ENCODE measurements at regions not wholly inside any gene's neighbourhood (a gene's known extent, or its start where the extent isn't known, plus 50 kb on each side); places are given as distances from the start of the nearest gene placed in this dataset.

DNA sequence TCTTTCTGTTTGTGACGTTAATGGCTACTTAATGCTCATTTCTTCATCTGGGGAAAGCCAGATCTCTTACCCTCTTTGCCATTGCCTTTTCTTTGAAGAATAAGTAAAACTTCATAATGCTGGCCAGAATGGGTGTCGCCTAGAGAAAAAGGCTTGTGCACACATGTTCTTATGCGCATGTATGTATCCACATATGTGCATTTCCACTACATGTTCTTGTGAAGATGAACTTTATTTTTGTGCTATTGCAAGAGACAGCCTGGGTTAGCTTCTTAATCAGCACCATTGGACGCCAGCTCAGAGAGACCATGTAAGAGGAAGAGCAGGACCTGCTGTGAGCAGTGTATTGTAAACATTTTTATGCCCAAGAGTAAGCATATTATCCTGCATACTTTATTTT lies 178.7 kb downstream of the SPRY1 start:
- DNase-seq: no peak

DNA sequence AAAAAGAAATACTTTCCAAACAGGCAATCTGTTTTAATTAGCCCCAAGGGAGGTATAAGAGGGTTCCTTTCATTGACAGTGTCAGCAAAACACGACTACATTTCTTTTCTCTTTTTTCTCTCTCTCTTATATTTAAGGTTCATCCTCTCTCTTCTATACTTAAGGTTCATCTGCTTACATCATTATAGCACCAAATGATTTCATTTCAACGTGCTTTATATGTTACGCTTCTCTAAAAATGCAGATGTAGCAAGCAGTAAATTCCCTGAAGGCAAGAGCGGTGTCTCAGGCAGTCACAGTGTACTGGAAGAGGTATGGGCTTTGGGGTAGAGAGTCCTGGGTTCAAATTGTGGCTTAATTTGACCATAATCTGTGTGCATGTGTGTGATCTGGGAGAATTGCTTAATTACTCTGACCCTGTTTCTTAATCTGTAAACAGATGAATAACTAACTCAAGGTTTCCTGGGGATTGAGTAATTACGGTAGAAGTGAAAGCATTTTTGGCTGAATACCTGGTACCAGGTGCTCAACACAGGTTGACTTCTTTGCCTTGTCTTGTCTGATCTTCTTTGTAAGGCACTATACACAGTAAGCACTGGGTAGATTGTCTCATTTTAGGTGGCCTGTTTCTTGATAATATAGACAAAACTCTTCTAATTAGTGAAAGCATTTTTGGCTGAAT lies 180.8 kb downstream of the SPRY1 start:
- no peak for DNase-seq

DNA sequence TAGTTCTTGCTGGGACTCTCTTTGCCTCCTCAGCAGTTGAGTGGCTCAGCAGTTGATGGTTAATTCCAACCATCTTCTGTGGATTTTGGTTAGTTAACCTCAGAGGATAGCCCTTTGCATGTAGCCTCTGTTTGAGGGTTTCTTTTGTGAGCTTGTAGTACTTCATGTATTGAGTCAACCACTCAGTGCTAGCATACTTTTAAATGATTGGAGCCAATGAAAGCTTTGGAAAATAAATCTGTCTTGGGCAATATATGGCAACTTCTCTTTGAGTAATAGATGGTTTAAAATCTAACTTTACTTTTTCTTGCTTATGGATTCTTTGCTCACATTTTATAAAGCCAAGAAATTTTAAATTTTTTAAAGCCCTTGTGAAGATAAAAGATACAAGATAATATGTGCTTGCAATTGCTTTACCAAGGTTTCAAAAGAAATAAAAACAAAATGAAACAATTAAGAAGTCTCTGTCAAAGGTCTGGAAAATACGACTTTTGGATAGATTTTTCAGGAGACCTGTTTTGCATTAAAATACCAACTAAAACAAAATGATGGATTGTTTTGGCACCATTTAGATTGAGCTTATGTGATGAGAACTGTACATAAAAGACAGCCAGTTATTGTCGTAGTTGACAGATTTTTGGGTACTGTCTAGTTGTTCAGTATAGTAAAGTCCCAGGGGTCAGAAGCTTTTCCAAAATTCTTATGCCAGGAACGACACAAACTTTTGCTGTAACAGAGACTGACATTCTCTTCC lies 181.9 kb downstream of the SPRY1 start:
- no peak for DNase-seq

DNA sequence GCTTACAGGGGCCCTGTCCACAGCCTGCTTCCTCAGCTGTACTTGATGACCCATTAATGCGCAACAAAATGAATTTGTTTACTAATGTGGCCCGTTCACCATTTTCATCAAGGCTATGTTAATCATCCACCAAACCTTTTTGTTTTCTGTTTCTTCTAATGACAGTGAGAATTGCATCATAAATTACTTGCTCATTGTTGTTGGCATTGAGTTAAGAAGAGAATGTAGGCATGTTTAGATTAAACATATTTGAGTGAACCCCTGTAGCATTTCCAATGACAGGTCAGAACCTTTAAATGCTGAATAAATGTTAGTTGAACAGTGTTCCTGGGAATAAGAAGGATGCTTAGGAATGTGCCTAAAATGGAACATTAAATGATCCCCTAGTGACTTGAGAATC lies 183.4 kb downstream of the SPRY1 start:
- no peak for DNase-seq

DNA sequence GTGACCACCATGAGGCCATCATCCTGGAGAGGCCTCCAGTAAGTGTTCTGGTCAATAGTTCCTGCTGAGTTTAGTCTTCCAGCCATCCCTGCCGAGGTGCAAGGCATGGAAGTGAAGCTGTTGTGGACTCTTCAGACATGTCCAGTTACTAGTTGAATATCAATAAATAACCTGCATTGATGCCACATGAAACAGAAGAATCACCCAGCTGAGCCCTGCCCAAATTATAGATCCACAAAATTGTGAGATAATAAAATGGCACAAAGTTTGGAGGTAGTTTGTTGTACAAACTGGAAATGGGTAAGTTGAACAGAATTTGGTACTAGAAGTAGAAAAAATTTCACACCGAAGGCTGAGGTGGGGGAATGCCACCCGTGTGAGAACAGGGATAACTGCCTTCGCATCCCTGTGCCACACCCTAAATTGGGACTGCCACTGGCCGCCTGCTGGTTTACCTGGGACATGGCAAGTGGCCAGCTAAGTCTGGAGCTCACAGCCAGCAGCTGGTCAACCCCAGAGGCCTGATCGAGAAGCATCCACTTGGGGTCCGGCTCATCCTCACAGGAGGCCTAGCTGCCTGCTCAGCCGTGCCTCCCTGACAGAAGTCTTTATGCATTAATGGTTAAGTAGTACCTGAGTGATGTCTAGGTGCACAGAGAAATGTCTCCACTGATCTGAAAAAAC lies 184.5 kb downstream of the SPRY1 start:
- no peak for DNase-seq

DNA sequence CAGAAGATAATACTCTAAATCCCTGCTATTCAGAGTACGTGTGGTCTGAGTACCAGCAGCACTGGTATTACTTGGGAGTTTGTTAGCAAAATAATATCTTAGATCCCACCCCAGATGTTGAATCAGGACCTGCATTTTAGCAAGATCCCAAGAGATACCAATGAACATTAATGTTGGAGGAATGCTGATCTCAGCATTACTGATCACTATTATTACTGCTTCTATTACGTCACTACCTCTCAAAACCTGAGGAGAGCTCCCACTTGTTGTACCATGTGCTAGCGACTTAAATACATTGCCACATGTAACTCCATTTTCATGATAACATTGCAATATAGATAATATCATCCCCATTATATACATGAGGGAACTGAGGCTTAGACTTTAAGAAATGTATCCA lies 185.2 kb downstream of the SPRY1 start:
- DNase-seq: no peak

DNA sequence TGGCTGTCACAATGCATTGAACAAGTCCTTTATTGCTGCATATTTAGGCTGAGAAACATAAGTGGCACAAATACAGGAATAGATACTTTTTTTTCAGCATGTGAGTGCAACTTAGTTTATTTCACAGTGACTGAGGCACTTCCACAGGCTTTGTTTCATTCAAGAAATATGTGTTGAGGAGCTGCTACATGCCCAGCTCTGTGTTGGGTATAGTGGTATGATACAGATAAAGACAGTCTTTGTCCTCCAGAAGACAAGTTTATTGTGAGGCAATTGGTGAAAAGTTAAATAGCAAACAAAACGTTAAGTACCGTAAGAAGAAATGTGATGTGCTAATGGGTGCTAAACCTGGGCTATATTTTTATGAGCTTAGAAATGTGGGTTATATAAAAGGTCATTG lies 186.4 kb downstream of the SPRY1 start:
- DNase-seq: no peak

DNA sequence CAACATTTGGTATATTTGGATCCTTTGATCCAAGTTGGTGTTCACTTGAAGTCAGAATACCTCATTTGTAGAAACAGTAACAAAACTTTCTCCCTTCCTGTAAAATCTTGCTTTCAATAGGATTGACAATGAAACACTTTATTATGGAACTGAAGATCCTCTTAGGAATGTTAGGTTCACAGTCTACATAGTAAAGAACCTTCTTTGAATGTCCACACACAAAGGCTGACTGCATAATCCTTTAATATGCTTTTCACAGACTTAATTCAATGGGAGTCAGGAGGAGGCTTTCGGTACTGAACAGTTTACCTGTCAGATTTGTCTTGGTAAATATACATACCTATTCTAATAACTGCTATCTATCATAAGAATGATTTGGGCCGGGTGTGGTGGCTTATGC lies 188.5 kb downstream of the SPRY1 start:
- no peak for DNase-seq

DNA sequence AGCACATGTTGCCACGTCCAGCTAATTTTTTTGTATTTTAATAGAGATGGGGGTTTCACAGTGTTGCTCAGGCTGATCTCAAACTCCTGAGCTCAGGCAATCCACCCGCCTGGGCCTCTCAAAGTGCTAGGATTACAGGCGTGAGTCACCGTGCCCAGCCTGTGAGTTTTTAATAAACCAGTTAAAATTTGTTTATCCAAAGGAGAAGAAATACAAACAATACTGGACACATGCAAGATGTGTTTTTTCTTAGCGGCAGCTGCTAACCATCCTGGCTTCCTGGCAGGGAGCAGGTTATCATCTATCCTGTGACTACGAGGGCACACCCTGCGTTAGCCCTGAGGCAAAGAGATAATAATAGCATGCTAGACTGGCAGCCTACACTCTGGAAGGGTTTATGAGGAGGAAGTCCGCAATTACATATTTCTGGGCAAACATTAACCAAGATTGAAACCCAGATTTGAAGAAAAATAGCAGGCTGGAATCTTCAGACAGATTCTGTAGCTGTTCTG lies 191.4 kb downstream of the SPRY1 start:
- DNase-seq: peak; percentile 29

DNA sequence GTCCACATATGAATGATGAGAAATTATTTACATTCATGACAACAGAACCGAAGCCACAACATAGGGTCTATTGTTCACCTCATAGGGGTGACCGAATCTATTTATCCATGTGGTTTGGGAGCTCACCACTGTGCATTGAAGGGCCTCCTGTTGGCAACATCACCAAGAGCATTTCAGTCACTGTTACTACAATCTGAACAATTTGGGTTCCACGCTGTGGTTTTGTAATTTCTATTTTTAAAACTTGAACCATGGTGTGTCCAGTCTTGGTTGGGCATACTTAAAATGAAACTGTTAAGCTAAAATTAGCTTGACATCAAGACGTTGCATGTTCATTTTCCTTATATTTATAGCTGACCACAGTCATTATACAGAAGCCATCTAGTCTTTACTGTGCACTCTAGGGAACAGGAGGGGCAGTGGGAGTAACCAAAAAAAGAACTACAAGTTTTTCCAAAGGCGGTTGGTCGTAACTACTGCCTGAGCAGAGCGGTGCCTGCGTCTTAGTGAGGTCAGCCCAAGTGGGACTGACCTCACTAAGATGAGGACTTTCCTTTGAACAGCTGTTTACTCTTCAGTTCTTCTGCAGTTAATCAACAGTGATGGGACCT lies 192.1 kb downstream of the SPRY1 start:
- peak; percentile 25 for DNase-seq

DNA sequence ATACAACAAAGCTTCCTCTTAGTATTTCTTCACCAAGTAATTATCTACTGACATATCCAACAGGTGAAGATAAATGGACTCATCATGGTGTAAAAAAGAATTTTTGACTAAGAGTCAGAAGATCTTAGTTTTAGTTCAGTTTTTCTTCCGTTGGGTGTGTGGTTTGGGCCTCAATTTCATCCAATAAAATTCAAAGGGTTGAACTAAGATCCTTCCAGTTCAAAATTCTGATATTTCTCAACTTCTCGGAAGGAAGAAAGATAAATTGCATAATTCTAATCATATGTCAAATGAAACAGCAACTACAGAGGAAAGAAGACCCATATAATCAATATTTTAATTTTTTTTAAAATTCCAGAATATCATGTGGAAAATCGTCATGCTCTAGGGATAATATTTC lies 192.7 kb downstream of the SPRY1 start:
- no peak for DNase-seq

DNA sequence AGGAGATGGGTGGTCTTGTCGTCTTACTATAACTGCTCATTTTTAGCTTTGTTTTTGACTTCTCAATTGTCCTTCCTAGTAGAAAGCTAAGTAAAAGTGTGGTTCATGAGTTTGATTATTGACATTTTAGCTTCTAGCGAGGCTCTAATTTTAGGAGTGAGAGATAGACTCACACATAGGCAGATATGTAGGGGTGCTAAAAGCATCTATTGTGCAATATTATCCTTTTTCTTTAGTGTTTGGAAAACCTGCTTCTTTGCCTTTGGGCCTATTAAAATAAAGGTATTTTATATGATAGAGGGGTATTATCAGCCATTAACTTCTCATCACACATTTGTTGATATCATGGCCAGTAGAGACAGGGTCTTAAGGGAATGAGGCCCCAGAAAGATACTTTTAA lies 195.3 kb downstream of the SPRY1 start:
- DNase-seq: no peak

DNA sequence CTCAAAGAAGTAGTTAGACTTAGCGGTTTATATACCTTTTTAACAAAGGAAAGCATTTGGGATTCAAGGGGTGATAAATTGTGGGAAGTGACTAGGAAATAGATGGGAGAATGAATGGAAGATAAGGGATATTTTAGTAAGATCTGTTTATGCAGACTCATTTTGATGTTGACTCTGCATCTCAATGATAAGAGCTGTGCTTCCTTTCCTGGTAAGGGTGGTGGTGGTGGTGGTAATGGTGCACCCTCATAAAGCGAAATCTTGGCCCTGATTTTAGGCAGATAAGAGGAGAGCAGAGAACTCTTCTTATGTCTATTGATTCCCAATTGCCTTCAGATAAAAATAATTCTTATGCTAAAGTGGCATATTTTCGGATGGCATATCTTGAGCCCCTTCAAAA lies 197.1 kb downstream of the SPRY1 start:
- no peak for DNase-seq

DNA sequence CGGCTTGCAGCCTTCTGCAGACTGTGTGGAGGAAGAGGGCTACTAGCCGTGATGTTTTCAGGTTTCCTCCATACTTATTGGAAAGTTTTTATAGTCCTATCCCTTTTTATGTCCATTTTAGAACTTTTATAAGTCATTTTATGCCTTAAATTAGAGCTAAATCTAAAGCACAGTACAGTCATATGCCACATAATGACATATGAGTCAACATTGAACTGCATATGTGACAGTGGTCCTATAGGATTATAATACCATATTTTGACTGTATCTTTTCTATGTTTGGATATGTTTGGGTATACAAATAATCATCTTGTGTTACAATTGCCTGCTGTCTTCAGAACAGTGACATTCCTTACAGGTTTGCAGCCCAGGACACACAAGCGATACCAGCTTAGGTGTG lies 200.2 kb downstream of the SPRY1 start:
- DNase-seq: no peak

DNA sequence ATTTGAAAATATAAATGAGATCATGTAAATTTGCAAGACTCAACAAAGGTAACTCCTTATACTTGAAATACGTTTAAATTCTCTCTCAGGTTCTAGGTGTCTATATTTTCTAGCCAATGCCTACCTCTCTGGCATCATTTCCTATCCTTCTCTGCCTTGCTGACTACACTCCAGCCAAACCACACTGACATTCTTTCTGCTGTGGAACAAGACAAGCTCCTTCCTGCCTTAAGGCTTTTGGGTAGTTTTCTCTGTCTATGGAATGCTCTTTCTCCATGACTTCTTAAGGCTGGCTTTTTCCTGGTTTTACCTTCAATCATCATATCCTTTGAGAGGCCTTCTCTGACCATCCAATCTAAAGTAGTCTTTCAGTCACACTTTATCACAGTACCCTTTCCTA lies 201.0 kb downstream of the SPRY1 start:
- no peak for DNase-seq

DNA sequence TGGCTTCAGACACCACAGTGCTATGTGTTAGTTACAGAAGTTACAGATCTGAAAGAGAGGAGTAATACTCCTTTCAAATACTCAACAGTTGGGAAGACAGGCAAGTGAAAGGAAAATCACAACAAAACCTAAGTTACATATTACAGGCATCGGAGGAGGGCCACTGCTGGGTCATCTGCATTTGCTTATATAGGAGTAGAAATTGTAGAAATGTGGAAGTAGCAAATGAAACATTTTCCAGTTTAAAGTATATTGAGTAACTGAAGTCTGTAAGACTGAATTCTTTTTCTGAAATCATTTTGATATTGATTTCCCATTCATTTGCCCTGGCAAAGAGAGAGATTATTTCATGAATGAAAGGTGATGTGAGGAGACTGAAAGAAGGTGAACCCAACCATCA lies 201.7 kb downstream of the SPRY1 start:
- no peak for DNase-seq

DNA sequence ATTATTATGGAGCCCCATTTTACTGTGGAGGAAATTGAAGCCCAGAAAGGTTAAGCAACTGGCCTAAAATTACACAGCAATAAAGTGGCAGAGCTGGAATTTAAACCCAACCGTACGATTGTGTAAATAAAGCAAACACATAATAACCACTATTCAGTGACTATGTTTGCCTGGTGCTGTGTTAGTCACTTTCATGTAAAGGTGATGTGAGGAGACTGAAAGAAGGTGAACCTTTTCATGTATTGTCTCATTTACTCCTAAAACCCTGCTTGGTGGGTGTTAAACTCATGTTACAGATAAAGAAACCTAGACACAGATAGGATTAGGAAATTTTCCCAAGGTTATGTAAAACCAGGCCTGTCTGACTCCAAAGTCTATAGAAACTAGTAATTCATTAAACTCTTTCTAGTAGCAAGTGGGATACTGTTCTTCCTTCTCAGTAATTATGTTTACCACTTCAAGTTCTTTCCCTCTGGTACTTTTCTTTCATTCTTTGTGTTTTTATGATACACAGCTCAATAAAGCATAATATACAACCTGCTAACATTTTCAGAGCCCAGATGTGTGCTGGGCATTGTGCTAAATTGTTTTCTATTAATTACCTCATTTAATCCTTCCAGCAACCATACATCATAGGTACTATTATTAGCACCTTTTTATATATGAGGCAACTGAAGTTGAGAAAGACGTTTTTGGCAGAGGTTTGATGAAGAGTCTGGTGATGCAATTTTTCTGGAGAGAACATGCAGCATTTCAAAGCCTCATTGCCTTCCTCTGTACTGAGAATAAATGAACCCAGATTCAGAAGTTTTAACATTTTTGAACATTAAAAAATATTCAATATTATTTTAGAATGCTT lies 202.7 kb downstream of the SPRY1 start:
- no peak for DNase-seq

DNA sequence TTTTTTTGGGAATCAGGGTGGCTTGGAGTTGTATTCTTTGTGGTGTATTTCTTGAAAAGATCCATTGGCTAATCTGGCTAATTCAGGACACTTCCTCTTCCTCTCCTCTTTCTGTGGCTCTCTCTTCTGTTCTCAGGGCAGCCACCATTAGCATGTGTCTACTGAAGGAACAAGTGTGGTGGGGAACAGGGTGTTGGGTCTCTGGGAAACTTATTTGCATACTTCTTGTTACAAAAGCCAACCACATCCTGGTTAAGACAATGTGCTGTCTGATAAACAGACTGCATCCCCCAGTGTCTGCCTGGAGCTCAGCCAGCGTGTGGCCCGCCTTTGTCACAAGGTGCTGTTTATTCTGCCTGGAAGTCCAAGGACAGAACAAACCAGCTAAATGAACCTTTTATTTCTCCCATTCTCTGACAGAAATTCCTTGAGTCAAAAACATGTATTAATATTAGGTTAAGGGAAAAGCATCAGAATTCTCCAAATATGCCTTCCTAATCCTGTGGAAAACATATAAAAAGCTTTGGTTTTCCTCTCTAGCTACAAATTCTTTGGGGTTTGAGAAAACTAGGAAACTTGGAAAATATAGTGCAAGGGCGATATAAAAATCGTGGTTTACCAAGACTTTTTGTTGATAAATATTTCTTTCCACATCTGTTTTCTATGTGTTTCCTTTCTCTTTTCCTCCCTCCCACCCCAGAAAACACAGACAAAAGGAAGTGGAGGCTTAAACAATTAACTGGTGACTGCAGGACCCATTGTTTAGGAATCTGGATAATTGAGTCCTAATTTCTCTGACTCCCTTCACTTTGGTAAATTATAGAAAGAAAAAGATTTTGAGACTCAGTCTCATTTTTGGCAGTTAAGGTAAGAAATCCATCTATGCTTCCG lies 203.6 kb downstream of the SPRY1 start:
- peak; percentile 41 for DNase-seq

DNA sequence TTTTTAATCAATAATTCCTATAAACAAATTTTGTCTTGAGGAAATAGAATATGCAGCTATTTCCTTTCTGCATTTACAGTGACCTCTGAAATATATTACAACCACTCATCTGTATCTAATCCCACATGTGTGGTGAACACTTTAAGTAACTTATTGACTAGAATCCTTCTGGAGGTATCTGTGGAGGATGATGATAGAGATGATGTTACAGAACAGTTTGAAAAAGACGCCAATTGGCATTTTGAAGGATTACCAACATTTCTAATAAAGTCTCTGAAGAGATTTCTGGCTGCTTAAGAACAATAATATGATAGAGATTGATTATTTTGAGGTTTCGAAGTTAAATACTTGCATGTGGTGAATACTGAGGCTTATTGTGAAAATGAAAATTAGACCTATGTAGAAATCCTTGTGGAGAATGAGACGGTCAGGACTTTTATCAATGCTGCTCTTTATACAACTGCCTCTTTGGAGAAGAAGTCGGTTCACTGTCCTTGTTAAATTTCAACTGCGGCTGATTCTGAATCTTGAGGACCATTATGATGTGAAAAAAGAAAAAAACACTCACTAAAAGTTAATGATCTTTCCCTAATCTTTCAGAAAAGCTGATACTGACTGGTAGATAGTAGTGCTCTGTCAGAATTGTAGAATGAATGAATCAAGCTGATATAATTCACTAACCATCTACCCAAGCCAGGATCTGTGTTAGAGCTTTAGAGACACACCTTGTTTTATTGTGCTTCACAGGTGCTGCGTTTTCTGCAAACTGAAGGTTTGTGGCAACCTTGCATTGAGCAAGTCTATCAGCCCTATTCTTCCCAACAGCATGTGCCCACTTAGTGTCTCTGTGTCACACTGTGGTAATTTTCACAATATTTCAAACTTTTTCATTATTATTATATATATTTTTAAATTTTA lies 204.7 kb downstream of the SPRY1 start:
- DNase-seq: no peak

DNA sequence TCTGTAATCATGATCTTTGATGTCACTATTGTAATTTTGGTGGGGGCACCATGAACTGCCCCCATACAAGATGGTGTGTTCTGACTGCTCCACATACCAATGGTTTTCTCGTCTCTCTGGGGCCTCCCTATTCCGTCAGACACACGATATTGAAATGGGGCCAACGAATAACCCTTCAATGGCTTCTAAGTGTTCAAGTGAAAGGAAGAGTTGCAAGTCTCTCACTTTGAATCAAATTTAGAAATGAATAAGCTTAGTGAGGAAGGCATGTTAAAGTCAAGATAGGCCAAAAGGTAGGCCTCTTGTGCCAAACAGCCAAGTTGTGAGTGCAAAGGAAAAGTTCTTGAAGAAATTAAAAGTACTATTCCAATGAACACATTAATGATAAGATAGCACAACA lies 205.4 kb downstream of the SPRY1 start:
- DNase-seq: no peak
